ENCODE measurements at regions not wholly inside any gene's neighbourhood (a gene's known extent, or its start where the extent isn't known, plus 50 kb on each side); places are given as distances from the start of the nearest gene placed in this dataset.
"Not testable (repeated sequence)": the region's sequence is repeated elsewhere in the genome, so short reads cannot be mapped to it uniquely, and the experiment has no call there.

DNA sequence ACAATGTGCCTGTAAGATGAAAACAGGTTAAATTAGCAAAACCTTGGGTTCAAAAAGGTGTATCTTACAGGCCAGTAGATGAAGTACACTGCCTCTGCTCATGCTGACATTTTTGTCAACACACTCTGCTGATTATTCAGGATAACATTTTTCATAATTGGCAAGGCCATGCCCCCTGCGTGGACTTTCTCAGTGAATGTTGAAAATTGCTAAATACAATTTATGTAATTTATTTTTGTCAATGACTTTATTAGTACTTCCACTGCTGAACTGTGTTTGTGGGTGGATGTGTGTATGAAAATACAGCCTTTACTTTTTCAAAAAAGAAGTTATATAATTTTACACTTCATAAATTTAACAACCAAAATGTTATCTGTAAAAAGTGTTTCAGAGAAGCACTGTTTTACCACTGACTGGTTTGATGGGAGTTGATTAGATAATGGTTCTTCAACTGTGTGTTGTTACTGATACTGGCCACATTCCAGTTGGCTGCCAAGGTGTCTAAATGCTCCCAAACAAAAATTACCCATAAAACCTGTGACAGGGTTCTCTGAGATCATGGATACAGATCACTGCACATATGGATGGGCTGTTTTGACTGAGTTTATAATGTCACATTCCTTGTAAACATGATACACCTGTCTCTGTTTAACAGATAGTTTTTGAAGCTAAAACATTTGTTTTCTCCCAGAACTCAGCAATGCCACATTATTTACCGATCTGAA is 151.9 kb upstream of the SLC7A11 start:
- Histone ChIP-seq H3K4me3 (no peak overlapping the region), H3K9me3 (no peaks in the 10 kb centered on the region), H3K27me3 (no peaks in the 10 kb centered on the region), H3K36me3 (no peaks in the 10 kb centered on the region), H3K27ac (no peak overlapping the region), H3K4me1 (no peaks in the 10 kb centered on the region)
- TF ChIP-seq, protein P1, sequence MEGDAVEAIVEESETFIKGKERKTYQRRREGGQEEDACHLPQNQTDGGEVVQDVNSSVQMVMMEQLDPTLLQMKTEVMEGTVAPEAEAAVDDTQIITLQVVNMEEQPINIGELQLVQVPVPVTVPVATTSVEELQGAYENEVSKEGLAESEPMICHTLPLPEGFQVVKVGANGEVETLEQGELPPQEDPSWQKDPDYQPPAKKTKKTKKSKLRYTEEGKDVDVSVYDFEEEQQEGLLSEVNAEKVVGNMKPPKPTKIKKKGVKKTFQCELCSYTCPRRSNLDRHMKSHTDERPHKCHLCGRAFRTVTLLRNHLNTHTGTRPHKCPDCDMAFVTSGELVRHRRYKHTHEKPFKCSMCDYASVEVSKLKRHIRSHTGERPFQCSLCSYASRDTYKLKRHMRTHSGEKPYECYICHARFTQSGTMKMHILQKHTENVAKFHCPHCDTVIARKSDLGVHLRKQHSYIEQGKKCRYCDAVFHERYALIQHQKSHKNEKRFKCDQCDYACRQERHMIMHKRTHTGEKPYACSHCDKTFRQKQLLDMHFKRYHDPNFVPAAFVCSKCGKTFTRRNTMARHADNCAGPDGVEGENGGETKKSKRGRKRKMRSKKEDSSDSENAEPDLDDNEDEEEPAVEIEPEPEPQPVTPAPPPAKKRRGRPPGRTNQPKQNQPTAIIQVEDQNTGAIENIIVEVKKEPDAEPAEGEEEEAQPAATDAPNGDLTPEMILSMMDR (IDR thresholded peaks at IDR 0.05) = no peak
- no peak for TF ChIP-seq EP300 (IDR thresholded peaks at IDR 0.05)
- TF ChIP-seq POLR2A (IDR thresholded peaks at IDR 0.05) = no peak
- WGBS, 2 donors = 57 to 62% methylated on average over 2 of the region's 2 CpGs
- DNase-seq (ENCODE audit: low spot score in 2 of 2) = no peak

DNA sequence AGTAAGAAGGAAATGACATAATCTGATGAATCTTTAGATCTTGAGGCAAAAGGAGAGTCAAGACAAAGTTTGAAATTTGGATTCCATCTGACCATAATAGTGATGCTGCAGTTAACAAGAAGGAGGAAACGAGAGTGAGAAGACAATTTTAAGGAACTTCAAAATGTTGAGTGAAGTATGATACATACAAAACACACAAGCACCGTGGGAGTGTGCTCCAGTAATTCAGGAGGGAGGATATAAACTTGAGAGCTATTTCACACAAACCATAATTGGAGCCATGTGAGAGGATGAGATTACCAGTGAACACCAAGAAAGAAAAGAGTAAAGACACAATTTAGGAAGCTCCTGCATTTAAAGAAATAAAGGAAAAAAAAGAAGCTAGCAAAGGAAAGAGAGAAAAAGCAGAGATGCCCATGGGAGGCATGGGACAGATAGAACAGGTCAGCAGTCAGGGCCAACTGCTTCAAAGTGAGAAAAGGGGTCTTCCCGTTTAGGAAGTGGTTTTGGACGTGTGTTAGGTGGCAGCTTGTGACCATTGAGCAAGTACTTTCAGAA is 150.7 kb upstream of the SLC7A11 start:
- Histone ChIP-seq H3K36me3 (no peaks in the 10 kb centered on the region), H3K27me3 (no peaks in the 10 kb centered on the region), H3K27ac (no peak overlapping the region), H3K9me3 (no peaks in the 10 kb centered on the region), H3K4me1 (no peaks in the 10 kb centered on the region), H3K4me3 (no peak overlapping the region)
- DNase-seq (ENCODE audit: low spot score in 2 of 2) = no peak
- 67 to 78% methylated on average over 4 of the region's 4 CpGs for WGBS, 2 donors
- TF ChIP-seq POLR2A (IDR thresholded peaks at IDR 0.05) (no peak), EP300 (IDR thresholded peaks at IDR 0.05) (no peak)
- TF ChIP-seq, protein P1 (IDR thresholded peaks at IDR 0.05) = no peak

DNA sequence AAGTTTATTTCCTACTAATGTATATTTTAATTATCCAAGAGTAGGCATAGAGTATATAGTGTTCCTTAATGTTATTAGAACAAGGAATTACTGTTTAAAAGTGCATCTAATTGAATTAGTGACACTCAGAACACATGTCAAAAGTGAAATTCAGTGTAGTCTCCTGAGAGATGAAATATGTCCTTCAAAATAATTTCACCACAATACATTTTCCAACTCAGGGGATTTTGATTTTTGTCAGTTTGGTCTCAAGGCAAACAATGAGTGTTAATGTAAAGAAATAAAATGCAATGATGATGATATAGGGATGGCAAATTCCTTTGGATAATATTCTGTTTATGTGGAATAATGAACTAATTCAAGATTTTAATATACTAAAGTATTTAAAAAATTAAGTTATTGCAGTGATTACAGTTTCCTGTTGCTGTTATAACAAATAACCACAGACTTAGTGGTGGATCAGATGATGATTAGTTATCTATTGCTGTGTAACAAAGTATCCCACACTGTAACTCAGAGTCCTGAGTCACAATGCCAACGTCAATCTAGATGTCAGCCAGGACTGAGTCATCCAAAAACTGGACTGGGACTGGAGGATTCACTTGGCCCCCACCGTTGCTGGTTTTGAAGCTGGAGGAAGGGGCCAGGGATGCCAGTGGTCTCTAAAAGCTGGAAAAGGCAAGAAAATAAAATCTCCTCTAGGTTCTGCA is 148.0 kb upstream of the SLC7A11 start:
- H3K4me1 ChIP-seq = no peaks in the 10 kb centered on the region
- no peaks in the 10 kb centered on the region for H3K27me3 ChIP-seq
- TF ChIP-seq EP300 (IDR thresholded peaks at IDR 0.05) = no peak
- TF ChIP-seq POLR2A (IDR thresholded peaks at IDR 0.05) = no peak
- TF ChIP-seq, protein P1 (IDR thresholded peaks at IDR 0.05) = no peak
- no peaks in the 10 kb centered on the region for H3K36me3 ChIP-seq
- 43 to 63% methylated on average over 2 of the region's 2 CpGs for WGBS, 2 donors
- DNase-seq (ENCODE audit: low spot score in 2 of 2) = no peak
- no peaks in the 10 kb centered on the region for H3K9me3 ChIP-seq
- H3K27ac ChIP-seq = no peak overlapping the region
- H3K4me3 ChIP-seq = no peak overlapping the region

DNA sequence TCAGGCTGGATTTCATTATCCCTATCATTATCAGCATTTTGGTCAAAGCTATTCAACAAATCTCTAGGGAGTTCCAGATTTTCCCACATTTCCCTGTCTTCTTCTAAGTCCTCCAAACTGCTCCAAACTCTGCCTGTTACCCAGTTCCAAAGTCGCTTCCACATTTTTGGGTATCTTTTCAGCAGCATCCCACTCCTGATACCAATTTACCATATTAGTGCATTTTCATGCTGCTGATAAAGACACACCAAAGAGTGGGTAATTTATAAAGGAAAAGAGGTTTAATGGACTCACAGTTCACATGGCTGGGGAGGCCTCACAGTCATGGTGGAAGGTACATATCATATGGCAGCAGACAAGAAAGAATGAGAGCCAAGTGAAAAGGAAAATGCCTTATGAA is 132.8 kb upstream of the SLC7A11 start:
- no peak for DNase-seq (ENCODE audit: low spot score in 2 of 2)
- 87 to 91% methylated on average over 1 of the region's 1 CpG for WGBS, 2 donors
- Histone ChIP-seq H3K36me3 (no peaks in the 10 kb centered on the region), H3K9me3 (peaks cover 0 to 26% (median 10%) of the 10 kb centered on the region in 4 donors), H3K4me1 (no peaks in the 10 kb centered on the region), H3K27ac (no peak overlapping the region), H3K4me3 (no peak overlapping the region), H3K27me3 (no peaks in the 10 kb centered on the region)
- no peak for TF ChIP-seq POLR2A (IDR thresholded peaks at IDR 0.05)
- TF ChIP-seq EP300 (IDR thresholded peaks at IDR 0.05) = no peak
- TF ChIP-seq, protein P1 (IDR thresholded peaks at IDR 0.05) = no peak

DNA sequence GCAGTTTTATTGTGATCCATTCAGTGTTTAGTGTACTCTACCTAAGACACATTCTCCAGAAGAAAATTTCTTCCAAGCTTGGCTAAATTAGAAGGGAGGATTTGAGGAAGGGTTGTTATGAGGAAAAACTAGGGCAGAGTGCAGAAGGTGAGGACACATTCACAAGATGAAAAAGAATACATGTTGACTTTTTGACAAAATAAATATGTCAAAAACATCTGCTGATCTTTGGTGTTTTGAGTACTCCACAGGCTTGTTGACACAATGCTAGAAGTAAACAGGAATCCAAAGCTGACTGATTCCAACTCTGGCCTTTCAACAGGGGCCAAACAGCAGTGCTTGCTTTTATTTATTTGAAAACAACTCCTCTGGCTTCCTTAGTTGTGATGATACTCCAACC is 125.8 kb upstream of the SLC7A11 start:
- TF ChIP-seq POLR2A (IDR thresholded peaks at IDR 0.05) (no peak), EP300 (IDR thresholded peaks at IDR 0.05) (no peak)
- TF ChIP-seq, protein P1 (IDR thresholded peaks at IDR 0.05) = no peak
- no peaks in the 10 kb centered on the region for H3K36me3 ChIP-seq
- DNase-seq (ENCODE audit: low spot score in 2 of 2) = no peak
- no peak overlapping the region for H3K27ac ChIP-seq
- no peak overlapping the region for H3K4me3 ChIP-seq
- H3K4me1 ChIP-seq = no peaks in the 10 kb centered on the region
- no peaks in the 10 kb centered on the region for H3K9me3 ChIP-seq
- no peaks in the 10 kb centered on the region for H3K27me3 ChIP-seq

DNA sequence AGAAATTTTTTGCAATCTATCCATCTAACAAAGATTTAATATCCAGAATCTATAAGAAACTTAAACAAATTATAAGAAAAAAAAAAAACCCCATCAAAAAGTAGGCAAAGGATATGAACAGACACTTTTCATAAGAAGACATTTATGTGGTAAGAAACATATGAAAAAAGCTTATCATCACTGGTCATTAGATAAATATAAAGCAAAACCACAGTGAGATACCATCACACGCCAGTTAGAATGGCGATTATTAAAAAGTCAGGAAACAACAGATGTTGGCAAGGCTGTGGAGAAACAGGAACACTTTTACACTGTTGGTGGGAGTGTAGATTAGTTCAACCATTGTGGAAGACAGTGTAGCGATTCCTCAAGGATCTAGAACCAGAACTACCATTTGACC is 110.3 kb upstream of the SLC7A11 start:
- WGBS, 2 donors = 92 to 94% methylated on average over 3 of the region's 3 CpGs
- not testable (repeated sequence) for DNase-seq (ENCODE audit: low spot score in 2 of 2); H3K4me1 ChIP-seq; H3K27me3 ChIP-seq; H3K36me3 ChIP-seq; H3K27ac ChIP-seq; H3K4me3 ChIP-seq
- H3K9me3 ChIP-seq = peaks cover 0 to 23% (median 0%) of the 10 kb centered on the region in 4 donors
